ENCODE measurements at regions not wholly inside any gene's neighbourhood (a gene's known extent, or its start where the extent isn't known, plus 50 kb on each side); places are given as distances from the start of the nearest gene placed in this dataset.

DNA sequence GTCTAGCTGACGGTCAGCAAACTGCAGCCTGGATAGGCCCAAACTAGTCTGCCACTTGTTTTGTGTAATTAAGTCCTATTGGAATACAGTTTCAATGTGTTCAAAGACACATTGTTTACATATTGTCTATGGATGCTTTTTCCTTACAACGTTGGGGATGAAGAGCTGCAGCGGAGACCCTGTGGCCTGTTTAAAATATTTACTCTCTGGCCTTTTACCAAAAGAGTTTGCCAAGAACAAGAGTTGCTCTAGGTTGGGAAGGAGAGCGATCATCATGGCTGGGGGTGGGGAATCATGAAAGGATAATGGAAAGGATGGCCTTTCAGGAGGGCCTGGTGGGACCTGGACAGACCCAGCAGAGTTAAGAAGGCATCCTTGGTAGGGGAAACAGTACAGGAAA is 274.9 kb upstream of the ZFHX3 start:
- no peak for TF ChIP-seq EZH2 (IDR thresholded peaks at IDR 0.05; ENCODE audit: borderline replicate concordance, low read length)
- TF ChIP-seq, protein P1, sequence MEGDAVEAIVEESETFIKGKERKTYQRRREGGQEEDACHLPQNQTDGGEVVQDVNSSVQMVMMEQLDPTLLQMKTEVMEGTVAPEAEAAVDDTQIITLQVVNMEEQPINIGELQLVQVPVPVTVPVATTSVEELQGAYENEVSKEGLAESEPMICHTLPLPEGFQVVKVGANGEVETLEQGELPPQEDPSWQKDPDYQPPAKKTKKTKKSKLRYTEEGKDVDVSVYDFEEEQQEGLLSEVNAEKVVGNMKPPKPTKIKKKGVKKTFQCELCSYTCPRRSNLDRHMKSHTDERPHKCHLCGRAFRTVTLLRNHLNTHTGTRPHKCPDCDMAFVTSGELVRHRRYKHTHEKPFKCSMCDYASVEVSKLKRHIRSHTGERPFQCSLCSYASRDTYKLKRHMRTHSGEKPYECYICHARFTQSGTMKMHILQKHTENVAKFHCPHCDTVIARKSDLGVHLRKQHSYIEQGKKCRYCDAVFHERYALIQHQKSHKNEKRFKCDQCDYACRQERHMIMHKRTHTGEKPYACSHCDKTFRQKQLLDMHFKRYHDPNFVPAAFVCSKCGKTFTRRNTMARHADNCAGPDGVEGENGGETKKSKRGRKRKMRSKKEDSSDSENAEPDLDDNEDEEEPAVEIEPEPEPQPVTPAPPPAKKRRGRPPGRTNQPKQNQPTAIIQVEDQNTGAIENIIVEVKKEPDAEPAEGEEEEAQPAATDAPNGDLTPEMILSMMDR (IDR thresholded peaks at IDR 0.05; ENCODE audit: low read length): no peak
